DND-41 (cell line): ENCODE measurements at regions not wholly inside any gene's neighbourhood (a gene's known extent, or its start where the extent isn't known, plus 50 kb on each side); places are given as distances from the start of the nearest gene placed in this dataset.

Experiments used
- ATAC-seq: fragments of 200-7000 bp; cut with Tn5 transposase; 3 replicates; pipeline ENCODE4 v1.9.1; 2021; ENCODE audit warnings: low read depth; ENCODE audit not compliant: insufficient read depth
- DNase-seq: peaks from one replicate; pipeline ENCODE4 v3.0.0-alpha.2; 2020
- H2AFZ ChIP-seq: 2 replicates; pipeline ENCODE4 v1.6.0; 2012; ENCODE audit warnings: low read depth, low read length
- H3K27ac ChIP-seq: 2 replicates; pipeline ENCODE4 v1.5.1; 2012; ENCODE audit warnings: low read length, inconsistent platforms
- H3K27me3 ChIP-seq: fragments of 200-600 bp; sonication (generic); 2 replicates; pipeline ENCODE4 v1.6.0; 2012; ENCODE audit warnings: low read length, mild to moderate bottlenecking, inconsistent platforms; ENCODE audit not compliant: insufficient read depth, poor library complexity
- H3K36me3 ChIP-seq: 2 replicates; pipeline ENCODE4 v1.5.1; 2012; ENCODE audit warnings: low read length, inconsistent platforms; ENCODE audit not compliant: insufficient read depth
- H3K4me1 ChIP-seq: 2 replicates; pipeline ENCODE4 v1.5.1; 2012; ENCODE audit warnings: mild to moderate bottlenecking, low read length; ENCODE audit not compliant: insufficient read depth
- H3K4me2 ChIP-seq: 2 replicates; pipeline ENCODE4 v1.6.0; 2012; ENCODE audit warnings: mild to moderate bottlenecking, moderate library complexity, low read length, inconsistent platforms; ENCODE audit not compliant: insufficient read depth
- H3K4me3 ChIP-seq, 2 experiments: fragments of 200-600 bp in 1 of 2; shearing (Covaris generic) in 1 of 2; 2 replicates each; pipeline ENCODE4 v1.5.1; 2012 to 2016; ENCODE audit warnings: inconsistent platforms in 2 of 2, low read length in 2 of 2, mild to moderate bottlenecking in 2 of 2, low read depth in 1 of 2, moderate library complexity in 1 of 2
- H3K79me2 ChIP-seq: 2 replicates; pipeline ENCODE4 v1.6.0; 2012; ENCODE audit warnings: low read length, inconsistent platforms; ENCODE audit not compliant: insufficient read depth
- H3K9ac ChIP-seq: 2 replicates; pipeline ENCODE4 v1.6.0; 2012; ENCODE audit warnings: low read depth, mild to moderate bottlenecking, inconsistent platforms, low read length, moderate library complexity
- H3K9me3 ChIP-seq: 2 replicates; pipeline ENCODE4 v1.5.1; 2012; ENCODE audit warnings: low read length, moderate library complexity, mild to moderate bottlenecking, inconsistent platforms; ENCODE audit not compliant: insufficient read depth, severe bottlenecking
- H4K20me1 ChIP-seq: 2 replicates; pipeline ENCODE4 v1.6.0; 2012; ENCODE audit warnings: low read length; ENCODE audit not compliant: insufficient read depth
- EZH2 ChIP-seq: IDR thresholded peaks from 3 replicates; pipeline ENCODE4 v1.6.1; 2012; ENCODE audit warnings: borderline replicate concordance, low read depth, mild to moderate bottlenecking, moderate library complexity, low read length, inconsistent platforms; ENCODE audit not compliant: severe bottlenecking
- TF ChIP-seq, protein P1 (sequence below): IDR thresholded peaks from 2 replicates; pipeline ENCODE4 v1.5.1; 2012; ENCODE audit warnings: borderline replicate concordance, low read length, moderate library complexity, mild to moderate bottlenecking; ENCODE audit not compliant: poor library complexity, severe bottlenecking; ENCODE audit errors: extremely low read depth

DNA sequence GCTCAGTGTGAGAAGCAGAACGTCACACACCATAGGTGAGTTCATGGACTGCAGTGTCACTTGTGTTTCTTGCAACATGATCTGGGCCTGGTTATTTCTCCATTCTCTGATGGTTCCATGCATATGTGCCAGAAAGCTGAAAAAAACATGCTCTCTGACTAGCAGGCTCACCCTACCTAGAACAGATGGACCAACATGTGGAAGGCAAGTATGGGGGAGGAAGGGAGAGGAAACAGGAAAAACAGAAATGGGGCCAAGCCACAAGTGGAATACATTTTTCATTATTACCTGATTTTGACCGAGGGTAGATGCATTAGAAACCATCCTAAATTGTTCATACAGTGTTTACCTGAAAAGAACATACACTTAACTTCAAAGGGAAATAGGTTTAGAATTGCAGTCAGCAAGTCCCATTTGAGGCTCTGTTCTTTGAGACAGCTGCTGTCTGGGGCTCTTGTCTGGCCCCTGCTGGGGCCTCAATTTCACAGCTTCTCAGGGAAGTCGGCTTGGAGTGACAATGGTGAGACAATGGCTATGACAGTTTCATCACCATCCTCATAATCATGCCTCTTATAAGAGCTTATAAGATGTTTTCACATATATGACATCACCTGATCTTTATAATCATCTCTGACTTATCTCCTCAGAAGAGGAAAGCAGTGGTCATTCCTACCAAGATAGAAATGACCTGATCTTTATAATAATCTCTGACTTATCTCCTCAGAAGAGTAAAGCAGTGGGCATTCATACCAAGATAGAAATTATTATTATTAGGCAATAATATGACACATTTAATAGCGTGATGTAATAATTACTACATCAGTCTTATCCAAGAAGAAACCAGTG is 327.3 kb downstream of the SIPA1L2 start:
- TF ChIP-seq, protein P1, sequence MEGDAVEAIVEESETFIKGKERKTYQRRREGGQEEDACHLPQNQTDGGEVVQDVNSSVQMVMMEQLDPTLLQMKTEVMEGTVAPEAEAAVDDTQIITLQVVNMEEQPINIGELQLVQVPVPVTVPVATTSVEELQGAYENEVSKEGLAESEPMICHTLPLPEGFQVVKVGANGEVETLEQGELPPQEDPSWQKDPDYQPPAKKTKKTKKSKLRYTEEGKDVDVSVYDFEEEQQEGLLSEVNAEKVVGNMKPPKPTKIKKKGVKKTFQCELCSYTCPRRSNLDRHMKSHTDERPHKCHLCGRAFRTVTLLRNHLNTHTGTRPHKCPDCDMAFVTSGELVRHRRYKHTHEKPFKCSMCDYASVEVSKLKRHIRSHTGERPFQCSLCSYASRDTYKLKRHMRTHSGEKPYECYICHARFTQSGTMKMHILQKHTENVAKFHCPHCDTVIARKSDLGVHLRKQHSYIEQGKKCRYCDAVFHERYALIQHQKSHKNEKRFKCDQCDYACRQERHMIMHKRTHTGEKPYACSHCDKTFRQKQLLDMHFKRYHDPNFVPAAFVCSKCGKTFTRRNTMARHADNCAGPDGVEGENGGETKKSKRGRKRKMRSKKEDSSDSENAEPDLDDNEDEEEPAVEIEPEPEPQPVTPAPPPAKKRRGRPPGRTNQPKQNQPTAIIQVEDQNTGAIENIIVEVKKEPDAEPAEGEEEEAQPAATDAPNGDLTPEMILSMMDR = no peak
- no peak for TF ChIP-seq EZH2
- no peak for DNase-seq
- Histone ChIP-seq H3K9ac (no peak overlapping the region), H3K79me2 (no peaks in the 10 kb centered on the region), H3K27ac (no peak overlapping the region), H3K4me3 (no peak overlapping the region), H3K4me1 (no peaks in the 10 kb centered on the region), H4K20me1 (no peaks in the 10 kb centered on the region), H3K9me3 (no peaks in the 10 kb centered on the region), H3K27me3 (peaks cover 4% of the 10 kb centered on the region), H2AFZ (no peak overlapping the region), H3K36me3 (no peaks in the 10 kb centered on the region), H3K4me2 (no peak overlapping the region)
- no peak for ATAC-seq

- no peak for TF ChIP-seq EZH2
- TF ChIP-seq, protein P1 = no peak
- Histone ChIP-seq H3K9ac (no peak overlapping the region), H3K79me2 (no peaks in the 10 kb centered on the region), H3K27me3 (peaks cover 4% of the 10 kb centered on the region), H4K20me1 (no peaks in the 10 kb centered on the region), H3K9me3 (no peaks in the 10 kb centered on the region), H3K4me3 (no peak overlapping the region), H3K36me3 (no peaks in the 10 kb centered on the region), H3K4me1 (no peaks in the 10 kb centered on the region), H3K27ac (no peak overlapping the region), H2AFZ (no peak overlapping the region), H3K4me2 (no peak overlapping the region)
- no peak for ATAC-seq
- DNase-seq = no peak
These were observed 328.7 kb downstream of the SIPA1L2 start for GRCh38 chr1:232301246-232301645.

DNA sequence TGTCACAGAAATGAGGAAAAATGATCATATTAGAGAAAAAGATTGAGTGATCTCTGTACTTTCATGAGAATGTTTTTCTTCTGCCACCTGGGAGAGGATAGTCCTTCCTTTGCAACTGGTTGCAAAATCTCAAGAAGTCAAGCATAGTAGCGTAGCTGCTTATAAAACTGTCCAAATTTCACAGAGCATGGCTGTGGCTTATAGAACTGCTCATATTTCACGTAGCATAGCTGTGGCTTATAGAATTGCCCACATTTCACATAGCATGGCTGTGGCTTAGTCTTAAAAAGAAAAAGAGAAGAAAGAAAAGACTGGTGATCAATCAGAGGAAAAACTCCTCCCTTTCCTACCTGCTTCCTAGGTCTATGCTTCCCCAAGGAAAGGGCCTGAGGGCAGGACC is 329.5 kb downstream of the SIPA1L2 start:
- TF ChIP-seq, protein P1 = no peak
- TF ChIP-seq EZH2 = no peak
- no peak overlapping the region for H3K9ac ChIP-seq
- no peak overlapping the region for H2AFZ ChIP-seq
- no peaks in the 10 kb centered on the region for H4K20me1 ChIP-seq
- H3K27me3 ChIP-seq = peaks cover 4% of the 10 kb centered on the region
- H3K36me3 ChIP-seq = no peaks in the 10 kb centered on the region
- no peaks in the 10 kb centered on the region for H3K4me1 ChIP-seq
- H3K27ac ChIP-seq = no peak overlapping the region
- no peak overlapping the region for H3K4me2 ChIP-seq
- no peaks in the 10 kb centered on the region for H3K9me3 ChIP-seq
- no peak overlapping the region for H3K4me3 ChIP-seq
- H3K79me2 ChIP-seq = no peaks in the 10 kb centered on the region
- no peak for DNase-seq
- no peak for ATAC-seq
